ENCODE measurements at regions not wholly inside any gene's neighbourhood (a gene's known extent, or its start where the extent isn't known, plus 50 kb on each side); places are given as distances from the start of the nearest gene placed in this dataset.

- Mint-ChIP-seq H3K4me3 (ENCODE audit: unreplicated experiment) (no peak overlapping the region), H3K36me3 (ENCODE audit: low read depth, unreplicated experiment) (no peaks in the 10 kb centered on the region), H3K27me3 (ENCODE audit: unreplicated experiment) (no peaks in the 10 kb centered on the region), H3K4me1 (ENCODE audit: unreplicated experiment) (no peaks in the 10 kb centered on the region), H3K9me3 (ENCODE audit: unreplicated experiment) (no peaks in the 10 kb centered on the region), H3K27ac (ENCODE audit: unreplicated experiment) (no peak overlapping the region)
- TF ChIP-seq CTCF (IDR thresholded peaks at IDR 0.05; ENCODE audit: unreplicated experiment): no peak
- no peak for DNase-seq (ENCODE audit: low spot score)
Observed at GRCh38 chr4:135236048-135236447, 1034.5 kb upstream of the PABPC4L start.

GRCh38 chr4:135227842-135228241, 1026.3 kb upstream of the PABPC4L start:
- no peaks in the 10 kb centered on the region for H3K4me1 Mint-ChIP-seq (ENCODE audit: unreplicated experiment)
- peaks cover 4% of the 10 kb centered on the region for H3K9me3 Mint-ChIP-seq (ENCODE audit: unreplicated experiment)
- TF ChIP-seq CTCF (IDR thresholded peaks at IDR 0.05; ENCODE audit: unreplicated experiment): no peak
- no peak for DNase-seq (ENCODE audit: low spot score)
- H3K36me3 Mint-ChIP-seq (ENCODE audit: low read depth, unreplicated experiment): no peaks in the 10 kb centered on the region
- H3K4me3 Mint-ChIP-seq (ENCODE audit: unreplicated experiment): no peak overlapping the region
- H3K27ac Mint-ChIP-seq (ENCODE audit: unreplicated experiment): no peak overlapping the region
- H3K27me3 Mint-ChIP-seq (ENCODE audit: unreplicated experiment): no peaks in the 10 kb centered on the region

- TF ChIP-seq CTCF (IDR thresholded peaks at IDR 0.05; ENCODE audit: unreplicated experiment): no peak
- no peak for DNase-seq (ENCODE audit: low spot score)
- peaks cover 4% of the 10 kb centered on the region for H3K9me3 Mint-ChIP-seq (ENCODE audit: unreplicated experiment)
- no peaks in the 10 kb centered on the region for H3K36me3 Mint-ChIP-seq (ENCODE audit: low read depth, unreplicated experiment)
- no peak overlapping the region for H3K27ac Mint-ChIP-seq (ENCODE audit: unreplicated experiment)
- no peaks in the 10 kb centered on the region for H3K27me3 Mint-ChIP-seq (ENCODE audit: unreplicated experiment)
- H3K4me1 Mint-ChIP-seq (ENCODE audit: unreplicated experiment): no peaks in the 10 kb centered on the region
- no peak overlapping the region for H3K4me3 Mint-ChIP-seq (ENCODE audit: unreplicated experiment)
Observed at GRCh38 chr4:135225551-135225950, 1024.0 kb upstream of the PABPC4L start.

- no peak for TF ChIP-seq CTCF (IDR thresholded peaks at IDR 0.05; ENCODE audit: unreplicated experiment)
- no peaks in the 10 kb centered on the region for H3K27me3 Mint-ChIP-seq (ENCODE audit: unreplicated experiment)
- no peak overlapping the region for H3K27ac Mint-ChIP-seq (ENCODE audit: unreplicated experiment)
Observed at GRCh38 chr4:135210341-135210740, 1008.8 kb upstream of the PABPC4L start.

DNA sequence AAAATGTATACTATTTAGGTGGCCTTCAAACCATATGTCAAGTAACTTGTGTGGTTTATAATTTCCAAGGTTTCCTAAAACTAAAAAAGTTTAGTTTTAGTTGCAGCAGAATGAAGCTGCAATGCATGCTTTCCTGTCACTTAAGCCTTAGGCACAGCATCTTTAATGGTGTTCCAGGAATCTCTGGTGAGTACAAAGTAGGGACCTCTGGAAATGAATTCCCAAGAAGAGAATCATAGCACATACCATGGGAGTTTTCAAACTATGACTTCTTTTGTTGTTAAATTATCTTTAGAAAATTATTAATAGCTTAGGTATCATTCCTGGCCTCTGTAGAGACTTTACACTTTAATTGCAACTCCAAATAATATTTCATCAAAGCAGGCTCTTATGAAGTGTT, 1005.9 kb upstream of the PABPC4L start:
- H3K4me1 Mint-ChIP-seq (ENCODE audit: unreplicated experiment): peaks cover 9% of the 10 kb centered on the region
- H3K27me3 Mint-ChIP-seq (ENCODE audit: unreplicated experiment): no peaks in the 10 kb centered on the region
- TF ChIP-seq CTCF (IDR thresholded peaks at IDR 0.05; ENCODE audit: unreplicated experiment): no peak
- no peak overlapping the region for H3K27ac Mint-ChIP-seq (ENCODE audit: unreplicated experiment)
- no peak for DNase-seq (ENCODE audit: low spot score)
- H3K36me3 Mint-ChIP-seq (ENCODE audit: low read depth, unreplicated experiment): no peaks in the 10 kb centered on the region
- no peaks in the 10 kb centered on the region for H3K9me3 Mint-ChIP-seq (ENCODE audit: unreplicated experiment)
- no peak overlapping the region for H3K4me3 Mint-ChIP-seq (ENCODE audit: unreplicated experiment)

More at GRCh38 chr4:135210341-135210740, 1008.8 kb upstream of the PABPC4L start:
- no peak for DNase-seq (ENCODE audit: low spot score)
- Mint-ChIP-seq H3K4me1 (ENCODE audit: unreplicated experiment) (peaks cover 9% of the 10 kb centered on the region), H3K36me3 (ENCODE audit: low read depth, unreplicated experiment) (no peaks in the 10 kb centered on the region), H3K9me3 (ENCODE audit: unreplicated experiment) (no peaks in the 10 kb centered on the region), H3K4me3 (ENCODE audit: unreplicated experiment) (no peak overlapping the region)

Data from endothelial cell (in vitro differentiated cells).